Sigmoid colon (tissue), 4 donors: ENCODE measurements at regions not wholly inside any gene's neighbourhood (a gene's known extent, or its start where the extent isn't known, plus 50 kb on each side); places are given as distances from the start of the nearest gene placed in this dataset.

Experiments
- EP300 ChIP-seq, 4 donors: sonication (generic); formaldehyde crosslinking; IDR thresholded peaks; one replicate each; pipeline ENCODE4 v1.6.1; 2017; ENCODE audit warnings: antibody characterized with exemption in 4 of 4
- POLR2A ChIP-seq, 2 donors: fragments of 450-650 bp; IDR thresholded peaks; one replicate each; pipeline ENCODE4 v1.6.1; 2016; ENCODE audit warnings: antibody characterized with exemption in 2 of 2, mild to moderate bottlenecking in 2 of 2, moderate library complexity in 2 of 2
- POLR2AphosphoS5 ChIP-seq, 4 donors: sonication (generic); formaldehyde crosslinking; IDR thresholded peaks; one replicate each; pipeline ENCODE4 v1.6.1; 2017; ENCODE audit warnings: antibody characterized with exemption in 4 of 4

DNA sequence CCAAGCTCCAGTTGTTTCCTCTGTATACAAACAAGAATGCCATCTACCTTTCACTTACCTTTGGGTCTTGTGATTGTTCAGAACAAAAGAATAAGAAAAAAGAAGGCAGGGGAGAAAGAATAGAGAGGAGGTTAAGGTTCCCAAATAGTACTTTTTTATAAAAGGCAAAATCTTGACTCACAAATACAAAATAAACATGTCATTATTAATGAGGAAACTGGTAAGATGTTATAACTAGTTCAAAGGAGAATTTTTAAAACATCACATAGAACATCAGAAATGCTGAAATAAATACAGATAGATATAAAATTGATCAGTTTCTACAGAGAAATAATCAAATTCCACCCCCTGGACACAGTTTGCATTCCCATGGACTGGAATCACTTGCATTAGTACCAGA is 446.7 kb upstream of the CCDC196 start:
- TF ChIP-seq EP300 (IDR thresholded peaks at IDR 0.05) = no peak
- TF ChIP-seq POLR2AphosphoS5 (IDR thresholded peaks at IDR 0.05) = no peak
- TF ChIP-seq POLR2A (IDR thresholded peaks at IDR 0.05) = no peak
